ENCODE measurements at regions not wholly inside any gene's neighbourhood (a gene's known extent, or its start where the extent isn't known, plus 50 kb on each side); places are given as distances from the start of the nearest gene placed in this dataset.

DNA sequence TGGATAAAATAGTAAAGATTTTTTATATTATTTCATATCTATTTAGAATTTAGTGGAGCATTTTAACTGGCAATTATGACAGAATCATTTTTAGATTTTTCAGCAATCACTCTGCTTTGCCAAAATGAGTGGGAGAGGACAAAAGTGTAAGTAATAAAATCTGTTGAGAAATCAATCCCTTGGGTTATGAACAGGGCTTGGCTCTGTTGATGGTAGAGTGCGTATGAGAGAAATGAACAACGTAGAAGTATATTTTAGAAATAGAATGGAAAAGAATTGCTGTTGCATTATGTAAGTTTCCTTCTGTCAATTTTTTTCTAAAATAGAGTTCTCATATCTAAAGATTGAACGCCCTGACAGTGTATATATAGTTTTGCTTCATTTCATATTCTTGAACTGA is 154.1 kb upstream of the PRDM9 start:
- no peak for TF ChIP-seq POLR2A (IDR thresholded peaks at IDR 0.05)
- TF ChIP-seq, protein P1, sequence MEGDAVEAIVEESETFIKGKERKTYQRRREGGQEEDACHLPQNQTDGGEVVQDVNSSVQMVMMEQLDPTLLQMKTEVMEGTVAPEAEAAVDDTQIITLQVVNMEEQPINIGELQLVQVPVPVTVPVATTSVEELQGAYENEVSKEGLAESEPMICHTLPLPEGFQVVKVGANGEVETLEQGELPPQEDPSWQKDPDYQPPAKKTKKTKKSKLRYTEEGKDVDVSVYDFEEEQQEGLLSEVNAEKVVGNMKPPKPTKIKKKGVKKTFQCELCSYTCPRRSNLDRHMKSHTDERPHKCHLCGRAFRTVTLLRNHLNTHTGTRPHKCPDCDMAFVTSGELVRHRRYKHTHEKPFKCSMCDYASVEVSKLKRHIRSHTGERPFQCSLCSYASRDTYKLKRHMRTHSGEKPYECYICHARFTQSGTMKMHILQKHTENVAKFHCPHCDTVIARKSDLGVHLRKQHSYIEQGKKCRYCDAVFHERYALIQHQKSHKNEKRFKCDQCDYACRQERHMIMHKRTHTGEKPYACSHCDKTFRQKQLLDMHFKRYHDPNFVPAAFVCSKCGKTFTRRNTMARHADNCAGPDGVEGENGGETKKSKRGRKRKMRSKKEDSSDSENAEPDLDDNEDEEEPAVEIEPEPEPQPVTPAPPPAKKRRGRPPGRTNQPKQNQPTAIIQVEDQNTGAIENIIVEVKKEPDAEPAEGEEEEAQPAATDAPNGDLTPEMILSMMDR (IDR thresholded peaks at IDR 0.05): no peak

Data from body of pancreas (tissue), 4 donors.